NCI-H82 treated with DMSO at 0.1 percent for 48 hours (cell line): ENCODE measurements at regions not wholly inside any gene's neighbourhood (a gene's known extent, or its start where the extent isn't known, plus 50 kb on each side); places are given as distances from the start of the nearest gene placed in this dataset.
A peak's percentile ranks its signal among the peaks of the same experiment; 100 is the strongest.
"Not testable (repeated sequence)": the region's sequence is repeated elsewhere in the genome, so short reads cannot be mapped to it uniquely, and the experiment has no call there.

Experiments used
- DNase-seq: peaks from one replicate; lab custom pipeline; 2025; ENCODE audit not compliant: unreplicated experiment; lab: John Stamatoyannopoulos, UW

GRCh38 chr4:156419080-156419685 lies 465.5 kb upstream of the CTSO start:
- DNase-seq, result no peak

GRCh38 chr4:156414406-156414805 lies 460.7 kb upstream of the CTSO start:
- DNase-seq, result no peak

DNA sequence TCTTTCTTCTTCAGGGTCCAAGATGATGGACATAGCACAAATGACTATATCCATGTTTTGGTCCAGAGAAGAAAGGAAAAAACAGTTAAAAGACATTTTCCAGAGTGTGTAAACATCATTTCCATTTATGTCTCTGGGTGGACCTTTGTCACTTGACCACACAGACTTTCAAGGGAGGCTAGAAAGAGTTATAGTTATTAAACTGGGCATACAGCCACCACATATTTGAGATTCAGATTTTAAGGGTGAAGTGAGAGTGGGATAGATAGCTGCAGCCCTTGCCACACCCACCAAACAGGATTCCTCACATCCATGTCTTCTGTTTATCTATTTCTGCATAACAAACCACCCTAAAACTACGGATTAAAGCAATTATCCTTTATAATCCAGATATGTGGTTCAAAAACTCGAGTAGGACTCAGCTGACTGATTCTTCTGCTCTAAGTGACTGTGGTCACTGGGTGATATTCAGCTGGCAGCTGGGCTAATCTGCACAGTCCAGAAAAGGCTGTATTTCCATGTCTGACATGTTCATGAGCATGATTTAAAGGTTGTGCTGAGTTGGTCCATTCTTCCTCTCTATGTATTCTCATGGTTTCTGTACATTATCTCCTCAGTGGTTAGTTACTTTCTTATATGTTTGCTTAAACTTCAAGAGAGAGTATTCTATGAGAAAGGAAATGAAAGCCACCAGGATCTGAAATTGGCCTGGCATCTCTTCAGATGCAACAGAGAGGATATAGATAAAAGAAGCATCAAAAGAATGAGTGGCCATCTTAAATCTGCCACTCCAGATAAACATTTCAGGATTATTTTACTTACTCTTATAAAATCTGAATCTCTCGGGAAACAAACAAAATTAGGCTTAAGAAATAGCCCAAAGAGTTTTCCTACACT lies 459.8 kb upstream of the CTSO start:
- no peak for DNase-seq

DNA sequence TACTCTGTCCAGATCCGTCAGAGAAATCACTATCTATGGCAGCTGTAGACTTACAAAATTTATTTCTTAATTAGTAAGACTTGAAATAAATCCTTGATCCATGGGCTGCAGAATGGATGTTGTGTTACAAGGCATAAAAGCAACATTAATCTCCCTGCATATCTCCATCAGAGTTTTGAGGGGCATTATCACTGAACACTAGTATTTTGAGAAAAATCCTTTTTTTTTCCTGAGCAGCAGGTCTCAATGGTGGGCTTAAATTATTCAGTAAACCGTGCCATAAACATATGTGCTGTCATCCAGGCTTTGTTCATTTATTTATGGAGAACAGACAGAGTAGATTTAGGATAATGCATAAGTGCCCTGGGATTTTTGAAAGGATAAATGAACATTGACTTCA lies 457.9 kb upstream of the CTSO start:
- no peak for DNase-seq

- no peak for DNase-seq
Measured at GRCh38 chr4:156408749-156409148, 455.1 kb upstream of the CTSO start.

- no peak for DNase-seq
Measured at GRCh38 chr4:156401371-156401770, 447.7 kb upstream of the CTSO start.

GRCh38 chr4:156396534-156396933 lies 442.9 kb upstream of the CTSO start:
- DNase-seq, result no peak

DNA sequence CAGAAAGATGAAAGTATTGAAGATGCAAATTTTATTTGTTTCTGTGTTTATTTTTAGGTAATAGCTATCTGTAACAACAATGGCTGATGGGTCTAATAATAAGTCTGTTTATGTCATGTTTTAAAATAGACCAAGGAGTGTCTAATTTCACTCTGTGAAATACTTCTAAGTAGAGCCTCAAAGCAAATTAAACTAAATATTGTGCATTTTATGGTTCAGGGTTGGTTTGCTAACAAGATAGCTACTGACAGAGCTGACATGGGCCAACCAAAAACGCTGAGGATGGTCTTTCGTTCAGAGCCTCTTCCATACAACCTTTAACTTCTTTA lies 437.6 kb upstream of the CTSO start:
- no peak for DNase-seq

DNA sequence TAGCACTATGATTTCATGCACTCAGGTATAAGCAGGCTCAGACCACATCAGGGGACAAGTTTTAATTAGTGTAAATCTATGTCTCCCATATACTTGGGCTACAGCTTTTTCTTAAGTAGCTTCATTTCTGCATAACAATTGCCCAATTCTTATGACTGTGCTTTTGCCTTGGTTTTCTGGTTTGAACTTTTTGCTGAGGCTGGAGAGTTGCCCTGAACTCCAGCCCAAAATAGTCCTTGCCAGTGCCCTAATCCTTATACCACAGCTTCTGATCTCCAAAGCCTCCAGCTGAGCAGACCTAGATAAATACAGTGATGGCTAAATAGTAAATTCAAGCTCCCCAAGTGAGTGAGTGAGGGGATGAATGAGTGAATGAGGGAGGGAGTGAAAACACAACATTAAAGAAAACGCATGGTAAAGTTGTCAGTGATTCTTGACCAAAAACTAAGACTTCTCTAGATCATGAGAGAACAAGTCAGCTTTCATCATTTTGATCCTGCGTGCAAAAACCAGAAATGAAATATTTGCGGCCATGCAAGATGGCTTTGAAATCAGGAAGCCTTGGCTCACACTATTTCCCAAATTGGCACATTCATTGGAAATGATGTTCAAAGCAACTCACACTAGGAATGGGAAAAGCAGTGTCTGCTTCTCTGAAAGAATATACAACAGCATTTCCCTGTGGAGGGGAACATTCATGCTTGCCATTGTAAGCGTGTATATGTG lies 437.1 kb upstream of the CTSO start:
- no peak for DNase-seq

- no peak for DNase-seq
Measured at GRCh38 chr4:156388826-156389225, 435.2 kb upstream of the CTSO start.

DNA sequence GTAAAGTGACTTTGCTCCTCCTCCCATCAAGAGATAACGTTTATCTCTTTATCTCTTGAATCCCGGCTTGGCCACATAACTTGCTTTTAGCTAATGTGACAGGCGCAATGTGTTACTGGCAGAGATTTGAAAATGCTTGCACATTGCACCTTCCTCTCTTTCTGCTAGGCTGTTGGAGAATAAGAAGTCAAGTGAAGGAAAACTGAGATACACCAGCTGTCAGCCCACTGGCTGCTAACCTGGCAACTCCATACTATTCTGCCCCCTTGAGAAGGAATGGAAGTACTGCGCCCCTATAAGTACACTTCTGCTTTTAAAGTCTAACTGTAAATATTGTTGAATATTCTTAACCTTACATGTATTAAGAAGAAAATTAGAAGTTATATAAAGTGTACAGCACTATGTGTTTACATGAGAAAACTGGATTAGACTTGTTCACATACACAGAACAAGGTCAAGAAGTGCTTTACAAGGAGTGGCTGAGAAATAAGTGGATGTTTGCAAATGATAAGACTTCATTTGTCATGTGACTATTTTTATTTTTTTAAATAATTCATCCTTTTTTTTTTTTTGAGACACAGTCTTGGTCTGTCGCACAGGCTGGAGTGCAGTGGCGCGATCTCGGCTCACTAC lies 424.5 kb upstream of the CTSO start:
- DNase-seq, result peak; percentile 3

GRCh38 chr4:156377036-156377710 lies 423.5 kb upstream of the CTSO start:
- DNase-seq, result no peak

DNA sequence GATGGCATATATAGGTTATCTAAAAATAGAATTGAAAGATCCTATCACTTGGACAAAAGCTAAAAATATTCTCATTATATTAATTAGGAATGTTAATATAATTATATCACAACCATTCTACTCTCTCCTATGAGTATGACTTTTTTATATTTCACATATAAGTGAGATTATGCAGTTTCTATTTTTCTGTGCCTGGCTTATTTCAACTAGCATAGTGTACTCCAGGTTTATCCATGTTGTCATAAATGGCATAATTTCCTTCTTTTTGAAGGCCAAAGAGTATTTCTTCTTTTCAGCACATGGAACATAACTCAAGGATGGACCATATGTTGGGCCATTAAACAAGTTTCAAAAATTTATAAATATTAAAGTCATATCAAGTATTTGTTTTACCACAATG lies 421.2 kb upstream of the CTSO start:
- DNase-seq, result no peak

GRCh38 chr4:156374069-156374468 lies 420.4 kb upstream of the CTSO start:
- no peak for DNase-seq

GRCh38 chr4:156367502-156367901 lies 413.8 kb upstream of the CTSO start:
- not testable (repeated sequence) for DNase-seq

DNA sequence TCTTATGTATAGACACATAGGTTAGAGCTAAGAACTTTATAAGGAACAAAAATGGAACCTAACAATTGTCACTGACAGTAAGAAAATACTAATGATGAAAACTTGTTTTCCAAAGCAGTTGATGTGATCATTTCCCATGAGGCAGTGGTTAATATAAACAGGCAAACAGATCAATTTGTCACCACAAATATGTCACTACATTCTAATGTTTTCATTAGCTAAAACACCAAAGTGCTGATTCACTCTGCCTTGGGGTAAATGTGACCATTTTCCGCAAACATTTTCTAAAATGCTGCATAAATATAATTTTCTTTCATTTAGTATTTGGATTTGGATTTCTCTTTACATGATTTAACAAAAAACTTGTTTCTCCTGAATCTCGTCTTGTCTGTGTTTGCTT lies 408.9 kb upstream of the CTSO start:
- DNase-seq, result no peak

- DNase-seq, result no peak
Measured at GRCh38 chr4:156347412-156348075, 393.9 kb upstream of the CTSO start.

DNA sequence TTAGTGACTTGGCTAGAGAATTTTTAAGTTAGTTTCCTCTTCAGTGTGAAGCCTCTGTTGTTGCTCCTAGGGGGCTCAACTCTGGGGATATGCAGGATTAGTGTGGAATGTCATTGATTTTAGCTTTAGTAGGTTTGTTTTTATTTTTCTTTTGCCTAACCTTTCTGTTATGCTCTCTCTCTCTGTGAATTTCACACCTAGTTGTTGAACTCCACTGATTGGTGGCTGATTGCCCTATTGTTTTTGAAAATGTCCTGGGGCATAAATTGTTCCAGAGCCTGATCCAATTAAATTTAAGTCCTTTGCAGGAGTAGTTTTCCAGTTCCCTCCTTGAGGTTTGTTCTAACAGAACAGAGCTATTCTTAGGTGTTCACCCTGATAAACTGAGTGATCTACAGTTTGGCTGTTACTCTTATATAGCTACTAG lies 393.3 kb upstream of the CTSO start:
- DNase-seq, result no peak

GRCh38 chr4:156344397-156344796 lies 390.7 kb upstream of the CTSO start:
- no peak for DNase-seq

DNA sequence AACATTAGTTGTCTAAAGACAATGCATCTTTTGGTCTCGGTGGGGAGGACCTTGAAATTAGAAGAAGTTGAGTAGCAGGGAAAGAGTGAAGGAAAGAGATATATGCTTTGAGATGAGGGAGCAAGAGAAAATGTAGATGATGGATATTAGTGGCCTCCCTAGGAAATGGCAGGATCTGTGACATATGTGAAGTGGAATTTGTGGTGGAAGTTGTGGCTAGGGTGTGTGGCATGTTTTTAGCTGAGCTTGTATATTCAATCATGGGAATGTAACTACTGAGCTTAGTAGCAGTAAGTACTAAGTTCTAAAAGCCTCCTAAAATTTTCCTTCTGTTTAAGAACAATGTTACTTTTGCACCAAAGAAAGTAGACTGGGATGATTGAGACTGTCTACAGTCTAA lies 382.8 kb upstream of the CTSO start:
- DNase-seq, result no peak

GRCh38 chr4:156335721-156336120 lies 382.1 kb upstream of the CTSO start:
- no peak for DNase-seq
